OCI-LY1 (cell line): ENCODE measurements at regions not wholly inside any gene's neighbourhood (a gene's known extent, or its start where the extent isn't known, plus 50 kb on each side); places are given as distances from the start of the nearest gene placed in this dataset.

Experiments used
- H2AFZ ChIP-seq: fragments of 200-600 bp; sonication (generic), shearing (Covaris generic); 2 replicates; pipeline ENCODE4 v1.6.0; 2014; ENCODE audit warnings: antibody characterized with exemption, mild to moderate bottlenecking, low read length
- H3F3A ChIP-seq: fragments of 200-600 bp; sonication (generic), shearing (Covaris generic); 2 replicates; pipeline ENCODE4 v1.6.0; 2014; ENCODE audit warnings: mild to moderate bottlenecking, antibody characterized with exemption, low read length, moderate library complexity; ENCODE audit not compliant: insufficient read depth
- H3K27ac ChIP-seq: fragments of 200-600 bp; sonication (generic); 2 replicates; pipeline ENCODE4 v1.5.1; 2014; ENCODE audit warnings: low read length, mixed run types, mild to moderate bottlenecking, low read depth; ENCODE audit not compliant: poor library complexity, severe bottlenecking
- H3K27me3 ChIP-seq: fragments of 200-600 bp; sonication (generic); 2 replicates; pipeline ENCODE4 v1.6.0; 2014; ENCODE audit warnings: antibody characterized with exemption, mild to moderate bottlenecking, low read length, moderate library complexity; ENCODE audit not compliant: insufficient read depth
- H3K36me3 ChIP-seq: fragments of 200-600 bp; sonication (generic); 2 replicates; pipeline ENCODE4 v1.6.1; 2014; ENCODE audit warnings: mild to moderate bottlenecking, antibody characterized with exemption, low read length, moderate library complexity, mixed read lengths; ENCODE audit not compliant: insufficient read depth
- H3K4me1 ChIP-seq: fragments of 200-600 bp; sonication (generic); 2 replicates; pipeline ENCODE4 v1.5.1; 2014; ENCODE audit warnings: mild to moderate bottlenecking, low read length, moderate library complexity; ENCODE audit not compliant: insufficient read depth, severe bottlenecking
- H3K4me2 ChIP-seq: fragments of 200-600 bp; sonication (generic), shearing (Covaris generic); 2 replicates; pipeline ENCODE4 v1.6.1; 2014; ENCODE audit warnings: low read length
- H3K4me3 ChIP-seq: fragments of 200-600 bp; sonication (generic); 2 replicates; pipeline ENCODE4 v1.5.1; 2014; ENCODE audit warnings: low read length, low read depth, mild to moderate bottlenecking, mixed read lengths; ENCODE audit not compliant: poor library complexity, severe bottlenecking
- H3K79me2 ChIP-seq: fragments of 200-600 bp; shearing (Covaris generic); 2 replicates; pipeline ENCODE4 v1.6.1; 2016; ENCODE audit warnings: mixed run types, low read length, mixed read lengths; ENCODE audit not compliant: insufficient read depth
- H3K9ac ChIP-seq: fragments of 200-600 bp; sonication (generic), shearing (Covaris generic); 2 replicates; pipeline ENCODE4 v1.6.1; 2014; ENCODE audit warnings: mild to moderate bottlenecking, low read length, mixed read lengths
- H3K9me2 ChIP-seq: fragments of 200-600 bp; sonication (generic), shearing (Covaris generic); 2 replicates; pipeline ENCODE4 v1.6.1; 2014; ENCODE audit warnings: low read depth, mild to moderate bottlenecking, low read length, mixed read lengths
- H3K9me3 ChIP-seq: fragments of 200-600 bp; shearing (Covaris generic); 2 replicates; pipeline ENCODE4 v1.6.1; 2014; ENCODE audit warnings: low read length, mixed read lengths
- H4K20me1 ChIP-seq: fragments of 200-600 bp; sonication (generic), shearing (Covaris generic); 2 replicates; pipeline ENCODE4 v1.6.0; 2016; ENCODE audit warnings: mild to moderate bottlenecking, low read length; ENCODE audit not compliant: insufficient read depth
- CTCF ChIP-seq: fragments of 200-600 bp; sonication (generic), shearing (Covaris generic); IDR thresholded peaks from 2 replicates; pipeline ENCODE4 v1.5.1; 2017; ENCODE audit warnings: mild to moderate bottlenecking, antibody characterized with exemption, low read length, moderate library complexity, mixed read lengths
- EZH2 ChIP-seq: fragments of 200-600 bp; sonication (generic), shearing (Covaris generic); IDR thresholded peaks from 2 replicates; pipeline ENCODE4 v1.8.0; 2017; ENCODE audit warnings: borderline replicate concordance, mixed run types, mild to moderate bottlenecking, antibody characterized with exemption, low read length, moderate library complexity, mixed read lengths

GRCh38 chrX:110944751-110945675 lies 149.4 kb upstream of the CHRDL1 start:
- no peak overlapping the region for H3K9ac ChIP-seq
- H3K27ac ChIP-seq: no peak overlapping the region
- no peaks in the 10 kb centered on the region for H3F3A ChIP-seq
- H3K36me3 ChIP-seq: no peaks in the 10 kb centered on the region
- H3K79me2 ChIP-seq: no peaks in the 10 kb centered on the region
- no peaks in the 10 kb centered on the region for H3K27me3 ChIP-seq
- no peak overlapping the region for H3K4me3 ChIP-seq
- TF ChIP-seq CTCF (no peak), EZH2 (no peak)
- no peaks in the 10 kb centered on the region for H3K9me3 ChIP-seq
- H2AFZ ChIP-seq: no peak overlapping the region
- no peaks in the 10 kb centered on the region for H3K9me2 ChIP-seq
- no peak overlapping the region for H3K4me2 ChIP-seq
- no peaks in the 10 kb centered on the region for H3K4me1 ChIP-seq
- no peaks in the 10 kb centered on the region for H4K20me1 ChIP-seq

DNA sequence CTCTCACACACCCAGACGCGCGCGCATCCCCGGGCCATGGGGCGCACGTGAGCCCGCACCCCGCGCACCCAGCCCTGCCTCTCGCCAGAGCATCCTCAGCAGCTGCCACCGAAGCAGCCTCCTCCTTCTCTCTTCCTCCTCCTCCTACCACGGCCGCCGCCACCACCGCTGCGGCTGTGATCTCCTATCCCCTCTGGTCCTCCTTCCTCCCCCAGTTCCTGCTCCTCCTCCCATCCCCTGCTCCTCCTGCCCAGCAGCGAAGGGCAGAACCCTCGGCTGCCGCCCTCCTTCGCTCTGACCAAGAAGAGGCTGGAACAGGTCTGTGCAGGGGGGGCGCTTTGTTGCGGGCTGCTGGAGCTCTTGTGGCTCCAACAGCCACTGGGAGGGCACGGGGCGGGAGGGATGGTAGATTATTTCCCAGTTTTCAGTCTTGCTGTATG lies 148.7 kb upstream of the CHRDL1 start:
- Histone ChIP-seq H3K4me3 (no peak overlapping the region), H3K36me3 (no peaks in the 10 kb centered on the region), H3K79me2 (no peaks in the 10 kb centered on the region), H3K9me2 (no peaks in the 10 kb centered on the region), H3F3A (no peaks in the 10 kb centered on the region), H3K27ac (no peak overlapping the region), H2AFZ (no peak overlapping the region), H3K9me3 (no peaks in the 10 kb centered on the region), H3K27me3 (no peaks in the 10 kb centered on the region), H3K9ac (no peak overlapping the region), H4K20me1 (no peaks in the 10 kb centered on the region), H3K4me1 (no peaks in the 10 kb centered on the region), H3K4me2 (no peak overlapping the region)
- TF ChIP-seq CTCF (no peak), EZH2 (no peak)

DNA sequence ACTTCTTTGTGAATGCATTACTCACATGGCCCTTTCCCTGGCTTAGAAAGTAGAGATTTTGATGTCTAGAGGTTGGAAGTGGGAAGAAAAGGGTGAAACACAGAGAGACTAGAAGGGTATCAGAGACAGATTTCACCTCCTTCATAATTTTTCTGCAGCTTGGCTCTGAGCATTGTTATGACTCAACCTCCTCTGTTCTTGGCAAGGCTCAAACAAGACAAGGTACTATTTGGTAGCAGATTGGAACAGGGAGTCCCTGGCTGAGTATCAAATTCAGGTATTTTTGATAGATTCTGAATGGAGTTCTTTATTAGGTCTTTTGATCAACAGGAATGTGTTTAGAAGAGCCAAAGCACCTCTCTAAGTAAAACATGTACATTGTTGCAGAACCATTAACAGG lies 146.3 kb upstream of the CHRDL1 start:
- H3K4me3 ChIP-seq: no peak overlapping the region
- TF ChIP-seq CTCF (no peak), EZH2 (no peak)
- no peak overlapping the region for H3K9ac ChIP-seq
- no peaks in the 10 kb centered on the region for H3K9me3 ChIP-seq
- no peaks in the 10 kb centered on the region for H3K4me1 ChIP-seq
- no peaks in the 10 kb centered on the region for H3K9me2 ChIP-seq
- no peaks in the 10 kb centered on the region for H3F3A ChIP-seq
- no peaks in the 10 kb centered on the region for H3K36me3 ChIP-seq
- H2AFZ ChIP-seq: no peak overlapping the region
- no peaks in the 10 kb centered on the region for H3K27me3 ChIP-seq
- H4K20me1 ChIP-seq: no peaks in the 10 kb centered on the region
- no peaks in the 10 kb centered on the region for H3K79me2 ChIP-seq
- H3K27ac ChIP-seq: no peak overlapping the region
- H3K4me2 ChIP-seq: no peak overlapping the region
